Keratinocyte (primary cell): ENCODE measurements at regions not wholly inside any gene's neighbourhood (a gene's known extent, or its start where the extent isn't known, plus 50 kb on each side); places are given as distances from the start of the nearest gene placed in this dataset.

Source experiments
- DNase-seq: peaks from one replicate; pipeline ENCODE4 v3.0.0-alpha.2; 2011; ENCODE audit warnings: low read depth, missing footprints, low spot score
- FAIRE-seq: peaks from 2 replicates; lab custom pipeline; 2011; peaks lifted over from hg19 to GRCh38; lab: Jason Lieb, UNC
- H2AFZ ChIP-seq: 2 replicates; pipeline ENCODE4 v1.6.0; 2012; ENCODE audit warnings: low read length, control low read depth, inconsistent platforms; ENCODE audit not compliant: control insufficient read depth
- H3K27ac ChIP-seq: 2 replicates; pipeline ENCODE4 v1.5.1; 2011; ENCODE audit warnings: low read length; ENCODE audit not compliant: control insufficient read depth, insufficient read depth
- H3K27me3 ChIP-seq: 3 replicates; pipeline ENCODE4 v1.6.0; 2011; ENCODE audit warnings: low read length; ENCODE audit not compliant: control insufficient read depth, insufficient read depth; ENCODE audit errors: extremely low read depth
- H3K36me3 ChIP-seq, 2 experiments: 2 replicates in 1 of 2; 3 replicates in 1 of 2; pipeline ENCODE4 v1.5.1; 2011; ENCODE audit warnings: low read length in 2 of 2, mild to moderate bottlenecking in 1 of 2; ENCODE audit not compliant: control insufficient read depth in 2 of 2, insufficient read depth in 2 of 2; ENCODE audit errors: extremely low read depth in 1 of 2
- H3K4me1 ChIP-seq: 3 replicates; pipeline ENCODE4 v1.5.1; 2011; ENCODE audit warnings: low read length; ENCODE audit not compliant: control insufficient read depth, insufficient read depth; ENCODE audit errors: extremely low read depth
- H3K4me2 ChIP-seq: 3 replicates; pipeline ENCODE4 v1.6.0; 2011; ENCODE audit warnings: low read depth, low read length; ENCODE audit not compliant: control insufficient read depth, insufficient read depth; ENCODE audit errors: extremely low read depth
- H3K4me3 ChIP-seq, 3 experiments: fragments of 200-600 bp in 1 of 3; sonication (generic) in 1 of 3; 2 replicates in 2 of 3; 3 replicates in 1 of 3; pipeline ENCODE4 v1.5.1; 2011 to 2016; ENCODE audit warnings: low read length in 3 of 3, mild to moderate bottlenecking in 3 of 3, control low read depth in 2 of 3, inconsistent platforms in 1 of 3, low read depth in 1 of 3, mixed read lengths in 1 of 3, mixed run types in 1 of 3, moderate library complexity in 1 of 3; ENCODE audit not compliant: control insufficient read depth in 2 of 3, insufficient read depth in 2 of 3; ENCODE audit errors: extremely low read depth in 1 of 3
- H3K79me2 ChIP-seq: 2 replicates; pipeline ENCODE4 v1.6.0; 2012; ENCODE audit warnings: low read length; ENCODE audit not compliant: control insufficient read depth, insufficient read depth
- H3K9ac ChIP-seq: 3 replicates; pipeline ENCODE4 v1.6.0; 2011; ENCODE audit warnings: low read length; ENCODE audit not compliant: control insufficient read depth, insufficient read depth; ENCODE audit errors: extremely low read depth
- H3K9me1 ChIP-seq: 3 replicates; pipeline ENCODE4 v1.6.0; 2011; ENCODE audit warnings: low read length; ENCODE audit not compliant: control insufficient read depth, insufficient read depth; ENCODE audit errors: extremely low read depth
- H3K9me3 ChIP-seq: 2 replicates; pipeline ENCODE4 v1.5.1; 2012; ENCODE audit warnings: low read depth, low read length; ENCODE audit not compliant: control insufficient read depth
- H4K20me1 ChIP-seq: 3 replicates; pipeline ENCODE4 v1.6.0; 2011; ENCODE audit warnings: low read length; ENCODE audit not compliant: control insufficient read depth, insufficient read depth; ENCODE audit errors: extremely low read depth
- CTCF ChIP-seq, 3 experiments: IDR thresholded peaks in 1 of 3; conservative IDR thresholded peaks in 1 of 3; optimal IDR thresholded peaks in 1 of 3; 2 replicates in 2 of 3; 3 replicates in 1 of 3; pipeline versions ENCODE3 to v1.5.1; 2011; ENCODE audit warnings: low read length in 3 of 3, mild to moderate bottlenecking in 3 of 3, moderate library complexity in 2 of 3, control low read depth in 1 of 3, inconsistent platforms in 1 of 3; ENCODE audit not compliant: insufficient read depth in 2 of 3; ENCODE audit errors: extremely low read depth in 1 of 3
- EZH2 ChIP-seq: IDR thresholded peaks from one replicate; pipeline ENCODE4 v1.6.1; 2012; ENCODE audit warnings: inconsistent platforms, mild to moderate bottlenecking, low read length, moderate library complexity
- dilution Hi-C: fragments of 300-500 bp; cut with MboI; formaldehyde crosslinking; loops from one replicate; pipeline ENCODE4 v1.7.0; 2020; ENCODE audit warnings: low sequenced_read_pairs; ENCODE audit not compliant: extremely low pct_ligation_motif_present

- no peaks in the 10 kb centered on the region for H3K36me3 ChIP-seq
- H3K27me3 ChIP-seq = no peaks in the 10 kb centered on the region
- H3K9me1 ChIP-seq = no peaks in the 10 kb centered on the region
- no peak overlapping the region for H2AFZ ChIP-seq
- H3K9me3 ChIP-seq = no peaks in the 10 kb centered on the region
- dilution Hi-C loops = no loop called here
- no peaks in the 10 kb centered on the region for H3K4me1 ChIP-seq
- H4K20me1 ChIP-seq = no peaks in the 10 kb centered on the region
- FAIRE-seq (no peak), DNase-seq (no peak)
- no peak overlapping the region for H3K27ac ChIP-seq
- H3K9ac ChIP-seq = no peak overlapping the region
- no peak overlapping the region for H3K4me3 ChIP-seq
- TF ChIP-seq EZH2 (no peak), CTCF (optimal IDR thresholded peaks at IDR 0.05 in 1 of 3, IDR thresholded peaks at IDR 0.05 in 1 of 3, conservative IDR thresholded peaks at IDR 0.05 in 1 of 3; ENCODE audit: extremely low read depth in 1 of 3, insufficient read depth in 2 of 3, low read length in 3 of 3) (no peak)
- H3K4me2 ChIP-seq = no peak overlapping the region
- H3K79me2 ChIP-seq = no peaks in the 10 kb centered on the region
These were observed 504.2 kb upstream of the TENM3 start for GRCh38 chr4:181739031-181739430.

- Histone ChIP-seq H3K9ac (no peak overlapping the region), H2AFZ (no peak overlapping the region), H3K4me3 (no peak overlapping the region), H3K9me3 (no peaks in the 10 kb centered on the region), H3K36me3 (no peaks in the 10 kb centered on the region), H4K20me1 (no peaks in the 10 kb centered on the region), H3K4me2 (no peak overlapping the region), H3K27me3 (no peaks in the 10 kb centered on the region), H3K4me1 (no peaks in the 10 kb centered on the region), H3K79me2 (no peaks in the 10 kb centered on the region), H3K9me1 (no peaks in the 10 kb centered on the region), H3K27ac (no peak overlapping the region)
- FAIRE-seq (no peak), DNase-seq (no peak)
- TF ChIP-seq CTCF (optimal IDR thresholded peaks at IDR 0.05 in 1 of 3, IDR thresholded peaks at IDR 0.05 in 1 of 3, conservative IDR thresholded peaks at IDR 0.05 in 1 of 3; ENCODE audit: extremely low read depth in 1 of 3, insufficient read depth in 2 of 3, low read length in 3 of 3) = no peak
- no peak for TF ChIP-seq EZH2
- dilution Hi-C loops = no loop called here
These were observed 501.7 kb upstream of the TENM3 start for GRCh38 chr4:181741513-181741912.
